HG03108 (cell line): ENCODE measurements at regions not wholly inside any gene's neighbourhood (a gene's known extent, or its start where the extent isn't known, plus 50 kb on each side); places are given as distances from the start of the nearest gene placed in this dataset.
"Not testable (repeated sequence)": the region's sequence is repeated elsewhere in the genome, so short reads cannot be mapped to it uniquely, and the experiment has no call there.

Source experiments
- ATAC-seq: cut with Tn5 transposase; IDR thresholded peaks from one replicate; pipeline ENCODE4 v1.9.1; 2021; ENCODE audit warnings: moderate library complexity; ENCODE audit not compliant: unreplicated experiment

- not testable (repeated sequence) for ATAC-seq
Observed at GRCh38 chr7:150096213-150096994, 222.6 kb downstream of the ATP6V0E2 start.

- not testable (repeated sequence) for ATAC-seq
Observed at GRCh38 chr7:150098592-150098991, 224.6 kb upstream of the LRRC61 start.

GRCh38 chr7:150101282-150101681 lies 221.9 kb upstream of the LRRC61 start:
- ATAC-seq = not testable (repeated sequence)

- not testable (repeated sequence) for ATAC-seq
Observed at GRCh38 chr7:150107283-150107682, 215.9 kb upstream of the LRRC61 start.

- ATAC-seq = not testable (repeated sequence)
Observed at GRCh38 chr7:150110375-150110820, 212.8 kb upstream of the LRRC61 start.

- ATAC-seq = not testable (repeated sequence)
Observed at GRCh38 chr7:150110882-150111281, 212.3 kb upstream of the LRRC61 start.

- not testable (repeated sequence) for ATAC-seq
Observed at GRCh38 chr7:150111373-150112139, 211.6 kb upstream of the LRRC61 start.

GRCh38 chr7:150113301-150113700 lies 209.9 kb upstream of the LRRC61 start:
- ATAC-seq = not testable (repeated sequence)

GRCh38 chr7:150114591-150114990 lies 208.6 kb upstream of the LRRC61 start:
- ATAC-seq = not testable (repeated sequence)

- not testable (repeated sequence) for ATAC-seq
Observed at GRCh38 chr7:150119966-150120365, 203.2 kb upstream of the LRRC61 start.

GRCh38 chr7:150125831-150126230 lies 197.3 kb upstream of the LRRC61 start:
- ATAC-seq = not testable (repeated sequence)

- not testable (repeated sequence) for ATAC-seq
Observed at GRCh38 chr7:150134451-150134850, 188.7 kb upstream of the LRRC61 start.

- ATAC-seq = not testable (repeated sequence)
Observed at GRCh38 chr7:150135620-150136190, 187.4 kb upstream of the LRRC61 start.

GRCh38 chr7:150139840-150140239 lies 183.3 kb upstream of the LRRC61 start:
- not testable (repeated sequence) for ATAC-seq

GRCh38 chr7:150141525-150142345 lies 181.4 kb upstream of the LRRC61 start:
- ATAC-seq = not testable (repeated sequence)

- ATAC-seq = not testable (repeated sequence)
Observed at GRCh38 chr7:150146124-150146523, 177.0 kb upstream of the LRRC61 start.

GRCh38 chr7:150147524-150147923 lies 175.6 kb upstream of the LRRC61 start:
- not testable (repeated sequence) for ATAC-seq

GRCh38 chr7:150156015-150156414 lies 167.1 kb upstream of the LRRC61 start:
- not testable (repeated sequence) for ATAC-seq

- not testable (repeated sequence) for ATAC-seq
Observed at GRCh38 chr7:150158696-150159095, 164.5 kb upstream of the LRRC61 start.

GRCh38 chr7:150169515-150169914 lies 153.6 kb upstream of the LRRC61 start:
- ATAC-seq = not testable (repeated sequence)
